ENCODE measurements at regions not wholly inside any gene's neighbourhood (a gene's known extent, or its start where the extent isn't known, plus 50 kb on each side); places are given as distances from the start of the nearest gene placed in this dataset.

DNA sequence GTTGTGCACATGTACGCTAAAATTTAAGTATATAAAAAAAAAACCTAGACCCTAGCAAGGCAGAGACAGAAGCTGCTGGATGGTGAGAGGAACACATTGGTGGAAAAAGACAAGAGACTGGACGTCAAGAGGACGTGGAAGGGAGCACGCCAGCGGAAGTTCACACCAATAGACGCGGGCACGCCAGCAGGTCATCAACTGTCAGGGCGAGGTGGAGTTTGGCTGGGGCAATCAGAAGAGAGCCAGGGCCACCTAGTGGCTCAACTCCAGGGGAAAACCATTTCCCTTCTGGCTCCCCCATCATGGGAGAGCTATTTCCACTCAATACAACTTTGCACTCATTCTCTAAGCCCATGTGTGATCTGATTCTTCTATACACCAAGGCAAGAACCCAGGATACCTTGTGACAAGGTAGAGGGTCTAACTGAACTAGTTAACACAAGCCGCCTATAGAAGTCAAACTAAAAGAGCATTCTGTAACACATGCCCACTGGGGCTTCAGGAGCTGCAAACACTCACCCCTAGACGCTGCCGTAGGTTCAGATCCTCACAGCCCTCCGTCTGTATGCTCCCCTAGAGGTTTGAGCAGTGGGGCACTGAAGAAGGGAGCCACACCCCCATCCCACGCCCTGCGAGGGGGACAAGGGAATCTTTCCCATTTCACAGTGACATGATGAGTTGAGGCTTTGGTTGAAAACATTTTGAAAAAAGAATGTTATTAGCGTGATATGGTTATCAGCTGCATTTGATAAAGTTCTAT, 702.7 kb downstream of the TMTC2 start:
- H3K27ac ChIP-seq (ENCODE audit: poor library complexity, severe bottlenecking) = no peak overlapping the region
- H3K4me3 ChIP-seq (ENCODE audit: severe bottlenecking) = no peak overlapping the region
- TF ChIP-seq, protein P1, sequence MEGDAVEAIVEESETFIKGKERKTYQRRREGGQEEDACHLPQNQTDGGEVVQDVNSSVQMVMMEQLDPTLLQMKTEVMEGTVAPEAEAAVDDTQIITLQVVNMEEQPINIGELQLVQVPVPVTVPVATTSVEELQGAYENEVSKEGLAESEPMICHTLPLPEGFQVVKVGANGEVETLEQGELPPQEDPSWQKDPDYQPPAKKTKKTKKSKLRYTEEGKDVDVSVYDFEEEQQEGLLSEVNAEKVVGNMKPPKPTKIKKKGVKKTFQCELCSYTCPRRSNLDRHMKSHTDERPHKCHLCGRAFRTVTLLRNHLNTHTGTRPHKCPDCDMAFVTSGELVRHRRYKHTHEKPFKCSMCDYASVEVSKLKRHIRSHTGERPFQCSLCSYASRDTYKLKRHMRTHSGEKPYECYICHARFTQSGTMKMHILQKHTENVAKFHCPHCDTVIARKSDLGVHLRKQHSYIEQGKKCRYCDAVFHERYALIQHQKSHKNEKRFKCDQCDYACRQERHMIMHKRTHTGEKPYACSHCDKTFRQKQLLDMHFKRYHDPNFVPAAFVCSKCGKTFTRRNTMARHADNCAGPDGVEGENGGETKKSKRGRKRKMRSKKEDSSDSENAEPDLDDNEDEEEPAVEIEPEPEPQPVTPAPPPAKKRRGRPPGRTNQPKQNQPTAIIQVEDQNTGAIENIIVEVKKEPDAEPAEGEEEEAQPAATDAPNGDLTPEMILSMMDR (IDR thresholded peaks at IDR 0.05; ENCODE audit: poor library complexity, severe bottlenecking) = peak; percentile 16
- no peaks in the 10 kb centered on the region for H3K9me3 ChIP-seq (ENCODE audit: severe bottlenecking)
- no peaks in the 10 kb centered on the region for H3K36me3 ChIP-seq (ENCODE audit: low read depth)
- ATAC-seq (ENCODE audit: low read depth) = peak; percentile 31; the same call in 1 of the 3 replicates
- DNase-seq (ENCODE audit: low spot score) = no peak
- no peaks in the 10 kb centered on the region for H3K27me3 ChIP-seq (ENCODE audit: insufficient read depth, poor library complexity, severe bottlenecking)
- no peaks in the 10 kb centered on the region for H3K4me1 ChIP-seq (ENCODE audit: insufficient read depth, poor library complexity, severe bottlenecking)

DNA sequence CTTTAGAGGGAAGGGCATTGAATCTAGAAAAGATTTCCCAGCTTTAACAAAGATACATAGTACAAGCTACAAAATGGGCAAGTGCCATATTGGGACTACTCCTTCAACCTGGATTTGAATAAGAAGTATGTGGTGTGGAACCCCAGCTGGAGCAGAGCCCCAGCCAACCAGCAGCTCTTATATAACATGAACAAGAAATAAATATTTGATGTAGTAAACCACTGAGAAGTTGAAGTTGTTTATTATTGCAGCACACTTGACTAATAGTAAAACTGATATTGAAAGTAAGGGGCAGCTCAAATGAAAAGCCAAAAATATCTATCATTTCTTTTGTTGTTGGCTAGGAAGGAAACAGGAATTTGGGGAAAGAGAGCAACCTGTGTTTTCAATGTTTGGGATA, 701.8 kb downstream of the TMTC2 start:
- Histone ChIP-seq H3K27ac (ENCODE audit: poor library complexity, severe bottlenecking) (no peak overlapping the region), H3K9me3 (ENCODE audit: severe bottlenecking) (no peaks in the 10 kb centered on the region), H3K4me3 (ENCODE audit: severe bottlenecking) (no peak overlapping the region), H3K27me3 (ENCODE audit: insufficient read depth, poor library complexity, severe bottlenecking) (no peaks in the 10 kb centered on the region), H3K4me1 (ENCODE audit: insufficient read depth, poor library complexity, severe bottlenecking) (no peaks in the 10 kb centered on the region), H3K36me3 (ENCODE audit: low read depth) (no peaks in the 10 kb centered on the region)
- no peak for ATAC-seq (ENCODE audit: low read depth)
- no peak for DNase-seq (ENCODE audit: low spot score)
- TF ChIP-seq, protein P1 (IDR thresholded peaks at IDR 0.05; ENCODE audit: poor library complexity, severe bottlenecking) = no peak

DNA sequence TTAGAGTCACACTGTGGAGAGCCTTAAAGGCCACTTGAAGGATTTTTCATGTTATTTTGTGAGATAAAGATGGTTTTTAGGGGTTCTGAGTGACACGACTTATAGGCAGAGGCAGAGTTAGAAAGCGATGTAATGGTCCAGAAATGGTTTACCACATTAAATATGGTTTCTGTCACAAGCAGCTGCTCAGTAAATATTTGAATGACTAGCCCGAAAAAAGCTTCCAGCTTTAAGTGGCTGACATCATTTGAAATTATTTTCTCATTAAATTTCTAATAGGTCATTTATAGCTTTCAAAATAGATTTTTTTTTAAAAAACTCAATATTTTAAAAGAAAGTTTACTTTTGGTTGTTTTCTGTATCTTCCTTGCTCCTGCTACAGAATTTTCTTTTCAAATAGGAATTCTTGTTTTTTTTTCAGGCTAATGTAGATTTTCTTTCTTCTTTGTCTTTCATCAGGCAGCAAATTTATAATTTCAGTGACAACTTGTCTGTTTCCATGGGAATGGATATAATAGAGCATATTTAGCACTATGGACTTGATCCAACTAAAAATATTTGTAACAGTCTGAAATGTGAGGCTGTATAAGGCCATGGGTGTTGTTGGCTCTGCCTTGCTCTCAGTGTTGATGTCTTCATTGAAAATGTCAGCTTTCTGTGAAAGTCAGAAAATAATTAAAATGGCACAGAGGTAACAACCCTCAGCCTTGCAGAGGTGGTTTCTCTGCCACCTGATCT, 700.0 kb downstream of the TMTC2 start:
- TF ChIP-seq, protein P1 (IDR thresholded peaks at IDR 0.05; ENCODE audit: poor library complexity, severe bottlenecking) = no peak
- H3K27ac ChIP-seq (ENCODE audit: poor library complexity, severe bottlenecking) = no peak overlapping the region
- no peak for DNase-seq (ENCODE audit: low spot score)
- no peaks in the 10 kb centered on the region for H3K36me3 ChIP-seq (ENCODE audit: low read depth)
- ATAC-seq (ENCODE audit: low read depth) = no peak
- H3K27me3 ChIP-seq (ENCODE audit: insufficient read depth, poor library complexity, severe bottlenecking) = no peaks in the 10 kb centered on the region
- no peaks in the 10 kb centered on the region for H3K9me3 ChIP-seq (ENCODE audit: severe bottlenecking)
- H3K4me3 ChIP-seq (ENCODE audit: severe bottlenecking) = no peak overlapping the region
- no peaks in the 10 kb centered on the region for H3K4me1 ChIP-seq (ENCODE audit: insufficient read depth, poor library complexity, severe bottlenecking)

DNA sequence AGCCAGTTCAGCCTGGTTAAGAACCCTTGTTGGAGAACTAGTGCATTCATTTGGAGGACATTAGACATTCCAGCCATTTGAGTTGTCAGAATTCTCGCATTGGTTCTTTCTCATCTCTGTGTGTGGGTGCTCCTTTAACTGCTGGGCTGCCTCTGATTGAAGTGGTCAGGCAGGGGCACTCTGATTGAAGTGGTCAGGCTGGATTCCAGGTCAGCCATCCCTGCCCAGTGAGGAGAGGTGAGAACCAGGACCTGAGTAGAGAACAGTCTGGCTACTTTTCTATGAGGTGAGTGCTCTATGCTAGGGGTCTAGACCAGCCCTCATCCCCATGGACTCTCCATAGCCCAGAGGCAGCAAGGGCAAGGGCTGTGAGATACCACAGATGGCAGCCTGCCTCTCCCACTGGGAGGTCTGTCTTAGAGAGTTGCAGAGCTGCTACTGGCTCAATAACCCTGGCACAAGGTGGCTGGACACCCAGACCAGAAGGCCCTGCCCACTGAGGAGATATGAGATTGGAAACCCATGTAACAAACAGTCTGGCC, 691.6 kb downstream of the TMTC2 start:
- Histone ChIP-seq H3K27ac (ENCODE audit: poor library complexity, severe bottlenecking) (no peak overlapping the region), H3K27me3 (ENCODE audit: insufficient read depth, poor library complexity, severe bottlenecking) (no peaks in the 10 kb centered on the region), H3K4me1 (ENCODE audit: insufficient read depth, poor library complexity, severe bottlenecking) (no peaks in the 10 kb centered on the region), H3K36me3 (ENCODE audit: low read depth) (no peaks in the 10 kb centered on the region), H3K4me3 (ENCODE audit: severe bottlenecking) (no peak overlapping the region), H3K9me3 (ENCODE audit: severe bottlenecking) (no peaks in the 10 kb centered on the region)
- DNase-seq (ENCODE audit: low spot score) = no peak
- TF ChIP-seq, protein P1 (IDR thresholded peaks at IDR 0.05; ENCODE audit: poor library complexity, severe bottlenecking) = no peak
- no peak for ATAC-seq (ENCODE audit: low read depth)
